Mucosa of rectum (tissue), 2 donors: ENCODE measurements at regions not wholly inside any gene's neighbourhood (a gene's known extent, or its start where the extent isn't known, plus 50 kb on each side); places are given as distances from the start of the nearest gene placed in this dataset.
A peak's percentile ranks its signal among the peaks of the same experiment; 100 is the strongest.

Experiments
- H3K27ac ChIP-seq, 2 donors: one replicate each; pipeline ENCODE4 v1.7.0; 2013; ENCODE audit warnings: inconsistent platforms in 2 of 2, low read depth in 2 of 2, low read length in 2 of 2
- H3K27me3 ChIP-seq, 2 donors: one replicate each; pipeline ENCODE4 v1.7.0; 2013; ENCODE audit warnings: low read length in 2 of 2; ENCODE audit not compliant: control insufficient read depth in 2 of 2, insufficient read depth in 2 of 2
- H3K36me3 ChIP-seq, 2 donors: one replicate each; pipeline ENCODE4 v1.7.0; 2013; ENCODE audit warnings: low read length in 2 of 2; ENCODE audit not compliant: control insufficient read depth in 2 of 2, insufficient read depth in 2 of 2
- H3K4me1 ChIP-seq, 2 donors: one replicate each; pipeline ENCODE4 v1.7.0; 2013; ENCODE audit warnings: low read length in 2 of 2, mild to moderate bottlenecking in 1 of 2; ENCODE audit not compliant: control insufficient read depth in 2 of 2, insufficient read depth in 2 of 2
- H3K4me3 ChIP-seq, 2 donors: one replicate each; pipeline ENCODE4 v1.7.0; 2013; ENCODE audit warnings: low read length in 2 of 2
- H3K9ac ChIP-seq, 2 donors: one replicate each; pipeline ENCODE4 v1.7.0; 2013; ENCODE audit warnings: low read length in 2 of 2, low read depth in 1 of 2, mild to moderate bottlenecking in 1 of 2
- H3K9me3 ChIP-seq, 2 donors: one replicate each; pipeline ENCODE4 v1.7.0; 2013; ENCODE audit warnings: low read length in 2 of 2; ENCODE audit not compliant: control insufficient read depth in 2 of 2
- donor health status: healthy.
- donor health status: Normal muscosa, but diverticular disease.

GRCh38 chrX:79300856-79301255 is 66.3 kb downstream of the ITM2A start:
- Histone ChIP-seq H3K36me3 (no peaks in the 10 kb centered on the region), H3K9ac (no peak overlapping the region), H3K9me3 (no peaks in the 10 kb centered on the region), H3K4me1 (no peaks in the 10 kb centered on the region), H3K4me3 (no peak overlapping the region), H3K27ac (no peak overlapping the region), H3K27me3 (peaks cover 0 to 2% of the 10 kb centered on the region in 2 donors)

- Histone ChIP-seq H3K27ac (no peak overlapping the region), H3K27me3 (peaks cover 0 to 3% of the 10 kb centered on the region in 2 donors), H3K4me1 (no peaks in the 10 kb centered on the region), H3K9me3 (no peaks in the 10 kb centered on the region), H3K36me3 (no peaks in the 10 kb centered on the region), H3K4me3 (no peak overlapping the region), H3K9ac (no peak overlapping the region)
Observed at GRCh38 chrX:79290596-79290995, 76.5 kb downstream of the ITM2A start.

- H3K9me3 ChIP-seq, result no peaks in the 10 kb centered on the region
- H3K4me1 ChIP-seq, result no peaks in the 10 kb centered on the region
- H3K27me3 ChIP-seq, result peaks cover 0 to 3% of the 10 kb centered on the region in 2 donors
- H3K27ac ChIP-seq, result no peak overlapping the region
- no peaks in the 10 kb centered on the region for H3K36me3 ChIP-seq
- no peak overlapping the region for H3K4me3 ChIP-seq
- H3K9ac ChIP-seq, result no peak overlapping the region
Observed at GRCh38 chrX:79288733-79289132, 78.4 kb downstream of the ITM2A start.

- Histone ChIP-seq H3K4me1 (no peaks in the 10 kb centered on the region), H3K9ac (no peak overlapping the region), H3K36me3 (no peaks in the 10 kb centered on the region), H3K27me3 (peaks cover 0 to 3% of the 10 kb centered on the region in 2 donors), H3K27ac (no peak overlapping the region), H3K9me3 (no peaks in the 10 kb centered on the region), H3K4me3 (no peak overlapping the region)
Observed at GRCh38 chrX:79287724-79288123, 79.4 kb downstream of the ITM2A start.

- Histone ChIP-seq H3K9ac (no peak overlapping the region), H3K4me1 (no peaks in the 10 kb centered on the region), H3K9me3 (no peaks in the 10 kb centered on the region), H3K27ac (no peak overlapping the region), H3K27me3 (no peaks in the 10 kb centered on the region), H3K36me3 (no peaks in the 10 kb centered on the region), H3K4me3 (no peak overlapping the region)
Observed at GRCh38 chrX:79281775-79282174, 85.4 kb downstream of the ITM2A start.

- Histone ChIP-seq H3K4me1 (no peaks in the 10 kb centered on the region), H3K4me3 (no peak overlapping the region), H3K9ac (no peak overlapping the region), H3K9me3 (no peaks in the 10 kb centered on the region), H3K36me3 (no peaks in the 10 kb centered on the region), H3K27me3 (no peaks in the 10 kb centered on the region), H3K27ac (no peak overlapping the region)
Observed at GRCh38 chrX:79270401-79270800, 96.7 kb downstream of the ITM2A start.

- Histone ChIP-seq H3K27ac (no peak overlapping the region), H3K27me3 (no peaks in the 10 kb centered on the region), H3K9ac (no peak overlapping the region), H3K4me1 (no peaks in the 10 kb centered on the region), H3K9me3 (no peaks in the 10 kb centered on the region), H3K4me3 (no peak overlapping the region), H3K36me3 (no peaks in the 10 kb centered on the region)
Observed at GRCh38 chrX:79268788-79269187, 98.3 kb downstream of the ITM2A start.

- H3K27me3 ChIP-seq, result no peaks in the 10 kb centered on the region
- no peak overlapping the region for H3K4me3 ChIP-seq
- no peaks in the 10 kb centered on the region for H3K4me1 ChIP-seq
- H3K36me3 ChIP-seq, result no peaks in the 10 kb centered on the region
- no peaks in the 10 kb centered on the region for H3K9me3 ChIP-seq
- no peak overlapping the region for H3K9ac ChIP-seq
- H3K27ac ChIP-seq, result no peak overlapping the region
Observed at GRCh38 chrX:79266702-79267101, 100.4 kb downstream of the ITM2A start.

- Histone ChIP-seq H3K27me3 (no peaks in the 10 kb centered on the region), H3K4me3 (no peak overlapping the region), H3K27ac (no peak overlapping the region), H3K36me3 (no peaks in the 10 kb centered on the region), H3K9ac (no peak overlapping the region), H3K4me1 (no peaks in the 10 kb centered on the region), H3K9me3 (no peaks in the 10 kb centered on the region)
Observed at GRCh38 chrX:79263550-79263949, 103.6 kb downstream of the ITM2A start.

GRCh38 chrX:79259073-79259689 is 108.0 kb downstream of the ITM2A start:
- Histone ChIP-seq H3K4me1 (no peaks in the 10 kb centered on the region), H3K27ac (peak overlapping the region in 1 of 2 donors; percentile 7)

GRCh38 chrX:79243691-79244090 is 99.2 kb downstream of the GPR174 start:
- Histone ChIP-seq H3K4me1 (no peaks in the 10 kb centered on the region), H3K36me3 (no peaks in the 10 kb centered on the region), H3K4me3 (no peak overlapping the region), H3K27ac (no peak overlapping the region), H3K27me3 (no peaks in the 10 kb centered on the region), H3K9me3 (no peaks in the 10 kb centered on the region), H3K9ac (no peak overlapping the region)

More at GRCh38 chrX:79259073-79259689, 108.0 kb downstream of the ITM2A start:
- H3K9ac ChIP-seq, result no peak overlapping the region
- no peaks in the 10 kb centered on the region for H3K9me3 ChIP-seq
- no peaks in the 10 kb centered on the region for H3K36me3 ChIP-seq
- peak overlapping the region in 1 of 2 donors; percentile 17 for H3K4me3 ChIP-seq
- H3K27me3 ChIP-seq, result no peaks in the 10 kb centered on the region
